Osteocyte (in vitro differentiated cells): ENCODE measurements at regions not wholly inside any gene's neighbourhood (a gene's known extent, or its start where the extent isn't known, plus 50 kb on each side); places are given as distances from the start of the nearest gene placed in this dataset.

Experiments used
- DNase-seq: peaks from one replicate; pipeline ENCODE4 v3.0.0; 2021; ENCODE audit warnings: mixed read lengths; ENCODE audit not compliant: unreplicated experiment; ENCODE audit errors: extremely low spot score
- H3K27ac Mint-ChIP-seq: one replicate; pipeline ENCODE4 v1.8.0; 2021; ENCODE audit warnings: mild to moderate bottlenecking, mixed read lengths; ENCODE audit not compliant: unreplicated experiment
- H3K27me3 Mint-ChIP-seq: one replicate; pipeline ENCODE4 v1.8.0; 2021; ENCODE audit warnings: mixed read lengths; ENCODE audit not compliant: unreplicated experiment
- H3K36me3 Mint-ChIP-seq: one replicate; pipeline ENCODE4 v1.8.0; 2021; ENCODE audit warnings: mixed read lengths; ENCODE audit not compliant: unreplicated experiment
- H3K4me1 Mint-ChIP-seq: one replicate; pipeline ENCODE4 v1.8.0; 2021; ENCODE audit warnings: mixed read lengths; ENCODE audit not compliant: unreplicated experiment
- H3K4me3 Mint-ChIP-seq: one replicate; pipeline ENCODE4 v1.8.0; 2021; ENCODE audit warnings: mild to moderate bottlenecking, moderate library complexity, mixed read lengths; ENCODE audit not compliant: unreplicated experiment
- H3K9me3 Mint-ChIP-seq: one replicate; pipeline ENCODE4 v1.8.0; 2021; ENCODE audit warnings: mixed read lengths; ENCODE audit not compliant: unreplicated experiment
- CTCF ChIP-seq: fragments of 200-600 bp; sonication (generic); IDR thresholded peaks from 2 replicates; pipeline ENCODE4 v1.5.0; 2021; ENCODE audit warnings: antibody characterized with exemption, mild to moderate bottlenecking, moderate library complexity

GRCh38 chr5:26245321-26245720, 793.1 kb downstream of the CDH9 start:
- H3K9me3 Mint-ChIP-seq: peaks cover 4% of the 10 kb centered on the region
- TF ChIP-seq CTCF: no peak

GRCh38 chr5:26239588-26239987, 798.8 kb downstream of the CDH9 start:
- peaks cover 14% of the 10 kb centered on the region for H3K9me3 Mint-ChIP-seq
- H3K27me3 Mint-ChIP-seq: no peaks in the 10 kb centered on the region
- H3K27ac Mint-ChIP-seq: no peak overlapping the region
- H3K4me1 Mint-ChIP-seq: no peaks in the 10 kb centered on the region
- no peak for TF ChIP-seq CTCF
- no peak for DNase-seq
- H3K36me3 Mint-ChIP-seq: no peaks in the 10 kb centered on the region
- H3K4me3 Mint-ChIP-seq: no peak overlapping the region

More at GRCh38 chr5:26245321-26245720, 793.1 kb downstream of the CDH9 start:
- no peak overlapping the region for H3K27ac Mint-ChIP-seq
- no peaks in the 10 kb centered on the region for H3K36me3 Mint-ChIP-seq
- no peak overlapping the region for H3K4me3 Mint-ChIP-seq
- no peaks in the 10 kb centered on the region for H3K4me1 Mint-ChIP-seq
- no peaks in the 10 kb centered on the region for H3K27me3 Mint-ChIP-seq
- DNase-seq: no peak

- Mint-ChIP-seq H3K4me3 (no peak overlapping the region), H3K4me1 (no peaks in the 10 kb centered on the region), H3K9me3 (peaks cover 24% of the 10 kb centered on the region), H3K27me3 (no peaks in the 10 kb centered on the region), H3K36me3 (no peaks in the 10 kb centered on the region), H3K27ac (no peak overlapping the region)
- DNase-seq: no peak
- TF ChIP-seq CTCF: no peak
Measured at GRCh38 chr5:26237489-26237888, 800.9 kb downstream of the CDH9 start.

- no peak overlapping the region for H3K4me3 Mint-ChIP-seq
Measured at GRCh38 chr5:26236936-26237335, 801.5 kb downstream of the CDH9 start.

GRCh38 chr5:26232706-26233105, 805.7 kb downstream of the CDH9 start:
- no peaks in the 10 kb centered on the region for H3K4me1 Mint-ChIP-seq
- no peak for TF ChIP-seq CTCF
- H3K9me3 Mint-ChIP-seq: peaks cover 47% of the 10 kb centered on the region
- H3K27ac Mint-ChIP-seq: no peak overlapping the region
- no peaks in the 10 kb centered on the region for H3K36me3 Mint-ChIP-seq
- no peak overlapping the region for H3K4me3 Mint-ChIP-seq
- DNase-seq: peak; percentile 77
- no peaks in the 10 kb centered on the region for H3K27me3 Mint-ChIP-seq

More at GRCh38 chr5:26236936-26237335, 801.5 kb downstream of the CDH9 start:
- TF ChIP-seq CTCF: no peak
- Mint-ChIP-seq H3K27ac (no peak overlapping the region), H3K9me3 (peaks cover 26% of the 10 kb centered on the region), H3K27me3 (no peaks in the 10 kb centered on the region), H3K36me3 (no peaks in the 10 kb centered on the region), H3K4me1 (no peaks in the 10 kb centered on the region)
- DNase-seq: peak; percentile 80
